GDM1 (cell line): ENCODE measurements at regions not wholly inside any gene's neighbourhood (a gene's known extent, or its start where the extent isn't known, plus 50 kb on each side); places are given as distances from the start of the nearest gene placed in this dataset.
"Not testable (repeated sequence)": the region's sequence is repeated elsewhere in the genome, so short reads cannot be mapped to it uniquely, and the experiment has no call there.

Source experiments
- DNase-seq: peaks from one replicate; lab custom pipeline; 2025; lab: John Stamatoyannopoulos, UW

- DNase-seq, result no peak
These were observed 777.7 kb downstream of the STIM2 start for GRCh38 chr4:27638163-27638915.

- DNase-seq, result no peak
These were observed 782.5 kb downstream of the STIM2 start for GRCh38 chr4:27643101-27643500.

GRCh38 chr4:27648416-27648815 is 787.8 kb downstream of the STIM2 start:
- DNase-seq, result no peak

- no peak for DNase-seq
These were observed 801.8 kb downstream of the STIM2 start for GRCh38 chr4:27662426-27662825.

GRCh38 chr4:27666943-27667342 is 806.3 kb downstream of the STIM2 start:
- no peak for DNase-seq

GRCh38 chr4:27668001-27668400 is 807.4 kb downstream of the STIM2 start:
- DNase-seq, result no peak

- DNase-seq, result no peak
These were observed 817.4 kb downstream of the STIM2 start for GRCh38 chr4:27678027-27678426.

- no peak for DNase-seq
These were observed 824.0 kb downstream of the STIM2 start for GRCh38 chr4:27684610-27685011.

GRCh38 chr4:27685091-27685490 is 824.5 kb downstream of the STIM2 start:
- no peak for DNase-seq

GRCh38 chr4:27685947-27686346 is 825.3 kb downstream of the STIM2 start:
- no peak for DNase-seq

- DNase-seq, result peak; percentile 43
These were observed 831.5 kb downstream of the STIM2 start for GRCh38 chr4:27692158-27692557.

- DNase-seq, result no peak
These were observed 832.4 kb downstream of the STIM2 start for GRCh38 chr4:27692868-27693634.

GRCh38 chr4:27696257-27696656 is 835.6 kb downstream of the STIM2 start:
- not testable (repeated sequence) for DNase-seq

GRCh38 chr4:27701606-27702005 is 841.0 kb downstream of the STIM2 start:
- no peak for DNase-seq

GRCh38 chr4:27702730-27703431 is 842.2 kb downstream of the STIM2 start:
- DNase-seq, result no peak

- DNase-seq, result no peak
These were observed 843.1 kb downstream of the STIM2 start for GRCh38 chr4:27703771-27704170.

GRCh38 chr4:27711041-27711440 is 850.4 kb downstream of the STIM2 start:
- no peak for DNase-seq

- DNase-seq, result no peak
These were observed 853.4 kb downstream of the STIM2 start for GRCh38 chr4:27714073-27714472.

GRCh38 chr4:27716693-27717430 is 856.2 kb downstream of the STIM2 start:
- no peak for DNase-seq

- DNase-seq, result no peak
These were observed 856.8 kb downstream of the STIM2 start for GRCh38 chr4:27717431-27717755.

- DNase-seq, result no peak
These were observed 859.5 kb downstream of the STIM2 start for GRCh38 chr4:27720010-27720766.

- no peak for DNase-seq
These were observed 860.6 kb downstream of the STIM2 start for GRCh38 chr4:27721193-27721592.
